ENCODE measurements at regions not wholly inside any gene's neighbourhood (a gene's known extent, or its start where the extent isn't known, plus 50 kb on each side); places are given as distances from the start of the nearest gene placed in this dataset.

- FAIRE-seq (no peak), DNase-seq (ENCODE audit: insufficient read length, low spot score) (no peak)
- TF ChIP-seq SPI1 (IDR thresholded peaks at IDR 0.05; ENCODE audit: low read depth, low read length) (no peak), POU2F2 (IDR thresholded peaks at IDR 0.05; ENCODE audit: low read depth, low read length) (no peak), POLR2AphosphoS5 (IDR thresholded peaks at IDR 0.05; ENCODE audit: low read depth, low read length) (no peak), TAF1 (IDR thresholded peaks at IDR 0.05; ENCODE audit: low read depth, low read length) (no peak), POLR2A (IDR thresholded peaks at IDR 0.05; ENCODE audit: low read depth, low read length) (no peak), PAX5 (IDR thresholded peaks at IDR 0.05; ENCODE audit: insufficient read depth, low read length, severe bottlenecking) (no peak)
Measured at GRCh38 chr3:148168347-148168746, 529.4 kb upstream of the AGTR1 start.

GRCh38 chr3:148173851-148174250, 523.9 kb upstream of the AGTR1 start:
- TF ChIP-seq POLR2A (IDR thresholded peaks at IDR 0.05; ENCODE audit: low read depth, low read length), result no peak
- no peak for DNase-seq (ENCODE audit: insufficient read length, low spot score)
- FAIRE-seq, result no peak

GRCh38 chr3:148175214-148175613, 522.5 kb upstream of the AGTR1 start:
- no peak for DNase-seq (ENCODE audit: insufficient read length, low spot score)
- TF ChIP-seq POU2F2 (IDR thresholded peaks at IDR 0.05; ENCODE audit: low read depth, low read length), result no peak
- no peak for TF ChIP-seq SPI1 (IDR thresholded peaks at IDR 0.05; ENCODE audit: low read depth, low read length)
- no peak for TF ChIP-seq PAX5 (IDR thresholded peaks at IDR 0.05; ENCODE audit: insufficient read depth, low read length, severe bottlenecking)
- no peak for TF ChIP-seq TAF1 (IDR thresholded peaks at IDR 0.05; ENCODE audit: low read depth, low read length)
- no peak for TF ChIP-seq POLR2AphosphoS5 (IDR thresholded peaks at IDR 0.05; ENCODE audit: low read depth, low read length)
- no peak for TF ChIP-seq POLR2A (IDR thresholded peaks at IDR 0.05; ENCODE audit: low read depth, low read length)
- no peak for FAIRE-seq

- FAIRE-seq (no peak), DNase-seq (ENCODE audit: insufficient read length, low spot score) (no peak)
- TF ChIP-seq PAX5 (IDR thresholded peaks at IDR 0.05; ENCODE audit: insufficient read depth, low read length, severe bottlenecking) (no peak), POLR2A (IDR thresholded peaks at IDR 0.05; ENCODE audit: low read depth, low read length) (no peak), TAF1 (IDR thresholded peaks at IDR 0.05; ENCODE audit: low read depth, low read length) (no peak), SPI1 (IDR thresholded peaks at IDR 0.05; ENCODE audit: low read depth, low read length) (no peak), POU2F2 (IDR thresholded peaks at IDR 0.05; ENCODE audit: low read depth, low read length) (no peak), POLR2AphosphoS5 (IDR thresholded peaks at IDR 0.05; ENCODE audit: low read depth, low read length) (no peak)
Measured at GRCh38 chr3:148178503-148178902, 519.2 kb upstream of the AGTR1 start.

- FAIRE-seq (no peak), DNase-seq (ENCODE audit: insufficient read length, low spot score) (no peak)
- TF ChIP-seq PAX5 (IDR thresholded peaks at IDR 0.05; ENCODE audit: insufficient read depth, low read length, severe bottlenecking) (no peak), POU2F2 (IDR thresholded peaks at IDR 0.05; ENCODE audit: low read depth, low read length) (no peak), SPI1 (IDR thresholded peaks at IDR 0.05; ENCODE audit: low read depth, low read length) (no peak), POLR2AphosphoS5 (IDR thresholded peaks at IDR 0.05; ENCODE audit: low read depth, low read length) (no peak), POLR2A (IDR thresholded peaks at IDR 0.05; ENCODE audit: low read depth, low read length) (no peak), TAF1 (IDR thresholded peaks at IDR 0.05; ENCODE audit: low read depth, low read length) (no peak)
Measured at GRCh38 chr3:148184798-148185197, 512.9 kb upstream of the AGTR1 start.

GRCh38 chr3:148186881-148187280, 510.8 kb upstream of the AGTR1 start:
- no peak for FAIRE-seq
- DNase-seq (ENCODE audit: insufficient read length, low spot score), result no peak

GRCh38 chr3:148187296-148187695, 510.4 kb upstream of the AGTR1 start:
- FAIRE-seq (no peak), DNase-seq (ENCODE audit: insufficient read length, low spot score) (no peak)
- no peak for TF ChIP-seq POLR2A (IDR thresholded peaks at IDR 0.05; ENCODE audit: low read depth, low read length)
- TF ChIP-seq POU2F2 (IDR thresholded peaks at IDR 0.05; ENCODE audit: low read depth, low read length), result no peak
- no peak for TF ChIP-seq SPI1 (IDR thresholded peaks at IDR 0.05; ENCODE audit: low read depth, low read length)
- no peak for TF ChIP-seq TAF1 (IDR thresholded peaks at IDR 0.05; ENCODE audit: low read depth, low read length)
- TF ChIP-seq PAX5 (IDR thresholded peaks at IDR 0.05; ENCODE audit: insufficient read depth, low read length, severe bottlenecking), result no peak
- TF ChIP-seq POLR2AphosphoS5 (IDR thresholded peaks at IDR 0.05; ENCODE audit: low read depth, low read length), result no peak

More at GRCh38 chr3:148186881-148187280, 510.8 kb upstream of the AGTR1 start:
- no peak for TF ChIP-seq TAF1 (IDR thresholded peaks at IDR 0.05; ENCODE audit: low read depth, low read length)
- TF ChIP-seq PAX5 (IDR thresholded peaks at IDR 0.05; ENCODE audit: insufficient read depth, low read length, severe bottlenecking), result no peak
- no peak for TF ChIP-seq SPI1 (IDR thresholded peaks at IDR 0.05; ENCODE audit: low read depth, low read length)
- TF ChIP-seq POLR2AphosphoS5 (IDR thresholded peaks at IDR 0.05; ENCODE audit: low read depth, low read length), result no peak
- no peak for TF ChIP-seq POU2F2 (IDR thresholded peaks at IDR 0.05; ENCODE audit: low read depth, low read length)
- no peak for TF ChIP-seq POLR2A (IDR thresholded peaks at IDR 0.05; ENCODE audit: low read depth, low read length)

GRCh38 chr3:148190441-148190990, 507.2 kb upstream of the AGTR1 start:
- DNase-seq (ENCODE audit: insufficient read length, low spot score), result no peak
- TF ChIP-seq POLR2A (IDR thresholded peaks at IDR 0.05; ENCODE audit: low read depth, low read length) (no peak), POLR2AphosphoS5 (IDR thresholded peaks at IDR 0.05; ENCODE audit: low read depth, low read length) (no peak), PAX5 (IDR thresholded peaks at IDR 0.05; ENCODE audit: insufficient read depth, low read length, severe bottlenecking) (no peak), POU2F2 (IDR thresholded peaks at IDR 0.05; ENCODE audit: low read depth, low read length) (no peak), SPI1 (IDR thresholded peaks at IDR 0.05; ENCODE audit: low read depth, low read length) (no peak), TAF1 (IDR thresholded peaks at IDR 0.05; ENCODE audit: low read depth, low read length) (no peak)
- FAIRE-seq, result no peak

- DNase-seq (ENCODE audit: insufficient read length, low spot score), result no peak
- FAIRE-seq, result no peak
- no peak for TF ChIP-seq PAX5 (IDR thresholded peaks at IDR 0.05; ENCODE audit: insufficient read depth, low read length, severe bottlenecking)
- TF ChIP-seq TAF1 (IDR thresholded peaks at IDR 0.05; ENCODE audit: low read depth, low read length), result no peak
- no peak for TF ChIP-seq POLR2A (IDR thresholded peaks at IDR 0.05; ENCODE audit: low read depth, low read length)
- TF ChIP-seq POU2F2 (IDR thresholded peaks at IDR 0.05; ENCODE audit: low read depth, low read length), result no peak
- no peak for TF ChIP-seq SPI1 (IDR thresholded peaks at IDR 0.05; ENCODE audit: low read depth, low read length)
- no peak for TF ChIP-seq POLR2AphosphoS5 (IDR thresholded peaks at IDR 0.05; ENCODE audit: low read depth, low read length)
Measured at GRCh38 chr3:148191966-148192365, 505.7 kb upstream of the AGTR1 start.

- TF ChIP-seq SPI1 (IDR thresholded peaks at IDR 0.05; ENCODE audit: low read depth, low read length), result no peak
- TF ChIP-seq TAF1 (IDR thresholded peaks at IDR 0.05; ENCODE audit: low read depth, low read length), result no peak
- TF ChIP-seq POLR2AphosphoS5 (IDR thresholded peaks at IDR 0.05; ENCODE audit: low read depth, low read length), result no peak
- TF ChIP-seq PAX5 (IDR thresholded peaks at IDR 0.05; ENCODE audit: insufficient read depth, low read length, severe bottlenecking), result no peak
- no peak for TF ChIP-seq POU2F2 (IDR thresholded peaks at IDR 0.05; ENCODE audit: low read depth, low read length)
- no peak for TF ChIP-seq POLR2A (IDR thresholded peaks at IDR 0.05; ENCODE audit: low read depth, low read length)
- FAIRE-seq (no peak), DNase-seq (ENCODE audit: insufficient read length, low spot score) (no peak)
Measured at GRCh38 chr3:148197061-148197460, 500.6 kb upstream of the AGTR1 start.

Measured in GM12891 (cell line).